Astrocyte (in vitro differentiated cells and primary cell): ENCODE measurements at regions not wholly inside any gene's neighbourhood (a gene's known extent, or its start where the extent isn't known, plus 50 kb on each side); places are given as distances from the start of the nearest gene placed in this dataset.

Experiments
- DNase-seq: peaks from one replicate; pipeline ENCODE4 v3.0.0-alpha.2; 2010; ENCODE audit warnings: low read depth
- FAIRE-seq: peaks from 2 replicates; lab custom pipeline; 2011; peaks lifted over from hg19 to GRCh38; lab: Jason Lieb, UNC
- H2AFZ ChIP-seq: 2 replicates; pipeline ENCODE4 v1.6.0; 2012; ENCODE audit warnings: low read depth, low read length, inconsistent platforms
- H3K27ac ChIP-seq: 2 replicates; pipeline ENCODE4 v1.5.1; 2011; ENCODE audit warnings: low read depth, low read length, inconsistent platforms
- H3K27me3 ChIP-seq: 2 replicates; pipeline ENCODE4 v1.6.0; 2011; ENCODE audit warnings: low read length, inconsistent platforms; ENCODE audit not compliant: insufficient read depth
- H3K36me3 ChIP-seq: 2 replicates; pipeline ENCODE4 v1.5.1; 2011; ENCODE audit warnings: low read length, inconsistent platforms; ENCODE audit not compliant: insufficient read depth
- H3K4me1 ChIP-seq: 2 replicates; pipeline ENCODE4 v1.5.1; 2011; ENCODE audit warnings: low read length, inconsistent platforms; ENCODE audit not compliant: insufficient read depth
- H3K4me2 ChIP-seq: 2 replicates; pipeline ENCODE4 v1.6.0; 2012; ENCODE audit warnings: low read length, inconsistent platforms
- H3K4me3 ChIP-seq: 2 replicates; pipeline ENCODE4 v1.5.1; 2011; ENCODE audit warnings: low read depth, mild to moderate bottlenecking, low read length, inconsistent platforms; ENCODE audit not compliant: insufficient read depth
- H3K79me2 ChIP-seq: 2 replicates; pipeline ENCODE4 v1.6.0; 2012; ENCODE audit warnings: mild to moderate bottlenecking, low read length, inconsistent platforms; ENCODE audit not compliant: insufficient read depth
- H3K9ac ChIP-seq: 2 replicates; pipeline ENCODE4 v1.6.0; 2012; ENCODE audit warnings: mild to moderate bottlenecking, low read length, inconsistent platforms
- H3K9me3 ChIP-seq: 2 replicates; pipeline ENCODE4 v1.5.1; 2012; ENCODE audit warnings: low read depth, mild to moderate bottlenecking, low read length, inconsistent platforms; ENCODE audit not compliant: insufficient read depth
- H4K20me1 ChIP-seq: 2 replicates; pipeline ENCODE4 v1.6.0; 2012; ENCODE audit warnings: low read length, inconsistent platforms; ENCODE audit not compliant: insufficient read depth
- H3K27ac Mint-ChIP-seq: one replicate; pipeline ENCODE4 v1.8.0; 2021; ENCODE audit warnings: mild to moderate bottlenecking, mixed read lengths; ENCODE audit not compliant: unreplicated experiment
- H3K27me3 Mint-ChIP-seq: one replicate; pipeline ENCODE4 v1.8.0; 2021; ENCODE audit warnings: low read depth, mixed read lengths; ENCODE audit not compliant: unreplicated experiment
- H3K36me3 Mint-ChIP-seq: one replicate; pipeline ENCODE4 v1.8.0; 2021; ENCODE audit warnings: low read depth, mixed read lengths; ENCODE audit not compliant: unreplicated experiment
- H3K4me1 Mint-ChIP-seq: one replicate; pipeline ENCODE4 v1.8.0; 2021; ENCODE audit warnings: low read depth, mixed read lengths; ENCODE audit not compliant: unreplicated experiment
- H3K4me3 Mint-ChIP-seq: one replicate; pipeline ENCODE4 v1.8.0; 2021; ENCODE audit warnings: mild to moderate bottlenecking, moderate library complexity, mixed read lengths; ENCODE audit not compliant: unreplicated experiment
- H3K9me3 Mint-ChIP-seq: one replicate; pipeline ENCODE4 v1.8.0; 2021; ENCODE audit warnings: mild to moderate bottlenecking, mixed read lengths; ENCODE audit not compliant: unreplicated experiment
- CTCF ChIP-seq: IDR thresholded peaks from 2 replicates; pipeline ENCODE4 v1.5.1; 2011; ENCODE audit warnings: low read depth, mild to moderate bottlenecking, inconsistent platforms, low read length, moderate library complexity; ENCODE audit not compliant: insufficient read depth
- EZH2 ChIP-seq: IDR thresholded peaks from 2 replicates; pipeline ENCODE4 v1.6.1; 2012; ENCODE audit warnings: mild to moderate bottlenecking, low read length, inconsistent platforms; ENCODE audit not compliant: insufficient read depth

DNA sequence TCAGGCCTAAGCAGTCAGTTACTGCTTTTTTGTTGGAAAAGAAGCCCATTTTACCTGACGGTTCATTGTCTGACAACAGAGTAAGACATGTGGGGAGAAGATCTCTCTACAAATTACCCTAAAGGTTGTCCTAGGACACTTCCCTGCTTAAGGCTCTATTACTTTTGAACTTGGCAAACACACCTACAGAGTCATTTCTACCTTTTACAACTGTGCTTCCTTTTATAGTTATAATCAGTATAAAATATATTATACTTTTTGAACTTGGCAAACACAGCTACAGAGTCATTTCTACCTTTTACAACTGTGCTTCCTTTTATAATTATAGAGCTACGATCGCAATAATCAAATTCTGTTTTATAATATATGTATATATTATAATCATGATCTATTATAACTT lies 215.0 kb downstream of the TPRG1 start:
- DNase-seq, result no peak
- no peaks in the 10 kb centered on the region for H3K9me3 ChIP-seq
- Mint-ChIP-seq H3K27ac (no peak overlapping the region), H3K4me3 (no peak overlapping the region), H3K27me3 (no peaks in the 10 kb centered on the region), H3K4me1 (peaks cover 6% of the 10 kb centered on the region), H3K9me3 (no peaks in the 10 kb centered on the region), H3K36me3 (no peaks in the 10 kb centered on the region)
- H3K9ac ChIP-seq, result no peak overlapping the region
- H3K4me1 ChIP-seq, result no peaks in the 10 kb centered on the region
- H3K4me2 ChIP-seq, result no peak overlapping the region
- no peaks in the 10 kb centered on the region for H3K36me3 ChIP-seq
- H3K27ac ChIP-seq, result no peak overlapping the region
- H4K20me1 ChIP-seq, result no peaks in the 10 kb centered on the region
- FAIRE-seq, result no peak
- no peaks in the 10 kb centered on the region for H3K27me3 ChIP-seq
- TF ChIP-seq CTCF (no peak), EZH2 (no peak)
- no peak overlapping the region for H3K4me3 ChIP-seq
- H2AFZ ChIP-seq, result no peak overlapping the region
- no peaks in the 10 kb centered on the region for H3K79me2 ChIP-seq

DNA sequence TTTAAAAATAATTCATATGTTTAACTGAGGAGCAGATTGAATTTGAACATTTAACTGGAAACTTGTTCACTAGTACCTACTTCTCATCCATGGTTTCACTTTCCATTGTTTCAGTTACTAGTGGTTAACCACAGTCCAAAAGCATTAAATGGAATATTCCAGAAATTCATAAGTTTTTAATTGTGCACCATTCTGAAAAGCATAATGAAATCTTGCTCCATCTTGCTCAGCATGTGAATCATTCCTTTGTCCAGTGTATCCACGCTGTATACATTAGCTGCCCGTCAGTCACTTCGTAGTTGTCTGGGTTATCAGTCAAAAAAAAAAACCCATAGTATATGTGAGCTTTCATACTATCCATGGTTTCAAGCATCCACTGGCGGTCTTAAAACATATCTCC lies 217.6 kb downstream of the TPRG1 start:
- Histone ChIP-seq H4K20me1 (no peaks in the 10 kb centered on the region), H3K36me3 (no peaks in the 10 kb centered on the region), H3K9ac (no peak overlapping the region), H3K4me3 (no peak overlapping the region), H3K9me3 (no peaks in the 10 kb centered on the region), H3K27me3 (no peaks in the 10 kb centered on the region), H3K4me2 (no peak overlapping the region), H3K4me1 (peaks cover 4% of the 10 kb centered on the region), H3K27ac (no peak overlapping the region), H3K79me2 (no peaks in the 10 kb centered on the region), H2AFZ (peak overlapping the region; percentile 13)
- no peak overlapping the region for H3K4me3 Mint-ChIP-seq
- no peaks in the 10 kb centered on the region for H3K9me3 Mint-ChIP-seq
- TF ChIP-seq CTCF (no peak), EZH2 (no peak)
- DNase-seq (peak; percentile 26), FAIRE-seq (no peak)
- no peaks in the 10 kb centered on the region for H3K27me3 Mint-ChIP-seq
- no peak overlapping the region for H3K27ac Mint-ChIP-seq
- no peaks in the 10 kb centered on the region for H3K36me3 Mint-ChIP-seq
- peaks cover 11% of the 10 kb centered on the region for H3K4me1 Mint-ChIP-seq

DNA sequence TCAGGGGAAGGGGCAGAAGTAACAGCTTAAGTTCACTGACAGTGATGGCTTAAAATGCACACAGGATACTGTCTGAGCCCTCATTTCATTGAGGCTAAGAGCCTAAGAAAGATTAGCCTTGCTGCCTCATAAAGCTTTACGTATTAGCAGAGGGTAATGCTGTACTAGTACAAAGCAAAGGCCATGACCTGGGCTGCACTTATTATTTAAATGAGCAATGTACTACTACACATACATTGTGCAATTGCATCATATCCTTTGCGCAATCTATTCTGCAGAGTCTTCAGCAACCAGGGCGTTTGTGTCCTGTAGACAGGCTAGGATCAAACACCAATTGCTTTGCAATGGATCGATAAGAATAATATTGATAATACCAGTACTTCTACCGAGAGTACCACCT lies 221.8 kb downstream of the TPRG1 start:
- DNase-seq, result no peak
- no peaks in the 10 kb centered on the region for H3K27me3 Mint-ChIP-seq
- TF ChIP-seq EZH2 (no peak), CTCF (no peak)
- H3K27ac ChIP-seq, result no peak overlapping the region
- peaks cover 11% of the 10 kb centered on the region for H3K4me1 Mint-ChIP-seq
- H3K9ac ChIP-seq, result no peak overlapping the region
- H3K27ac Mint-ChIP-seq, result no peak overlapping the region
- H3K4me2 ChIP-seq, result no peak overlapping the region
- peaks cover 4% of the 10 kb centered on the region for H3K4me1 ChIP-seq
- no peak overlapping the region for H3K4me3 ChIP-seq
- no peaks in the 10 kb centered on the region for H3K36me3 Mint-ChIP-seq
- FAIRE-seq, result no peak
- H3K27me3 ChIP-seq, result no peaks in the 10 kb centered on the region
- no peaks in the 10 kb centered on the region for H3K36me3 ChIP-seq
- no peaks in the 10 kb centered on the region for H4K20me1 ChIP-seq
- no peak overlapping the region for H3K4me3 Mint-ChIP-seq
- no peaks in the 10 kb centered on the region for H3K79me2 ChIP-seq
- no peaks in the 10 kb centered on the region for H3K9me3 ChIP-seq
- H3K9me3 Mint-ChIP-seq, result no peaks in the 10 kb centered on the region
- no peak overlapping the region for H2AFZ ChIP-seq
